Endothelial cell of umbilical vein (primary cell): ENCODE measurements at regions not wholly inside any gene's neighbourhood (a gene's known extent, or its start where the extent isn't known, plus 50 kb on each side); places are given as distances from the start of the nearest gene placed in this dataset.

Experiments used
- BruUV-seq: library from RNA; stranded (reverse); fragments of 400-500 nt; replicated peaks from 2 replicates; lab custom pipeline; 2021; lab: Mats Ljungman, UMichigan
- CTCF ChIA-PET: fragments of 300-600, 350-600 bp; sonication (Branson Sonifier 250); formaldehyde crosslinking; loops from one replicate; lab custom pipeline; 2021; ENCODE audit warnings: antibody characterized with exemption, inconsistent platforms; lab: Charles Lee
- POLR2A ChIA-PET: fragments of 300-600, 350-600 bp; sonication (Branson Sonifier 250); formaldehyde crosslinking; loops from one replicate; lab custom pipeline; 2021; ENCODE audit warnings: antibody characterized with exemption, inconsistent platforms; lab: Charles Lee
- DNase-seq: peaks from one replicate; pipeline ENCODE4 v3.0.0-alpha.2; 2011; ENCODE audit warnings: low read depth, low spot score
- FAIRE-seq: peaks from 2 replicates; lab custom pipeline; 2011; peaks lifted over from hg19 to GRCh38; lab: Jason Lieb, UNC
- H2AFZ ChIP-seq: 2 replicates; pipeline ENCODE4 v1.6.0; 2012; ENCODE audit warnings: low read depth, low read length, control low read depth, inconsistent platforms
- H3K27ac ChIP-seq: 2 replicates; pipeline ENCODE4 v1.5.1; 2011; ENCODE audit warnings: low read depth, mild to moderate bottlenecking, control low read depth, low read length, moderate library complexity; ENCODE audit not compliant: insufficient read depth
- H3K27me3 ChIP-seq, 2 experiments: 2 replicates each; pipeline versions ENCODE4 v1.6.0 to v1.6.1; 2011; ENCODE audit warnings: low read length in 2 of 2, mixed read lengths in 1 of 2; ENCODE audit not compliant: control insufficient read depth in 2 of 2, insufficient read depth in 2 of 2
- H3K36me3 ChIP-seq, 2 experiments: 2 replicates in 1 of 2; 3 replicates in 1 of 2; pipeline ENCODE4 v1.5.1; 2011; ENCODE audit warnings: low read length in 2 of 2, mild to moderate bottlenecking in 1 of 2, moderate library complexity in 1 of 2; ENCODE audit not compliant: control insufficient read depth in 2 of 2, insufficient read depth in 2 of 2; ENCODE audit errors: extremely low read depth in 1 of 2
- H3K4me1 ChIP-seq: 3 replicates; pipeline ENCODE4 v1.5.1; 2011; ENCODE audit warnings: mild to moderate bottlenecking, low read length; ENCODE audit not compliant: control insufficient read depth, insufficient read depth; ENCODE audit errors: extremely low read depth
- H3K4me2 ChIP-seq: 2 replicates; pipeline ENCODE4 v1.6.1; 2011; ENCODE audit warnings: low read length, control low read depth, mixed read lengths; ENCODE audit not compliant: insufficient read depth
- H3K4me3 ChIP-seq, 3 experiments: fragments of 200-600 bp in 1 of 3; sonication (generic), shearing (Covaris generic) in 1 of 3; replicated peaks in 1 of 3; 2 replicates each; pipeline ENCODE4 v1.5.1; 2011 to 2016; ENCODE audit warnings: control low read depth in 3 of 3, low read length in 3 of 3, mild to moderate bottlenecking in 2 of 3, inconsistent platforms in 1 of 3, low read depth in 1 of 3, moderate library complexity in 1 of 3; ENCODE audit not compliant: insufficient read depth in 1 of 3
- H3K79me2 ChIP-seq: 2 replicates; pipeline ENCODE4 v1.6.0; 2012; ENCODE audit warnings: low read length, inconsistent platforms; ENCODE audit not compliant: control insufficient read depth, insufficient read depth
- H3K9ac ChIP-seq: replicated peaks from 2 replicates; pipeline ENCODE3; 2011; ENCODE audit warnings: low read length, control low read depth; ENCODE audit not compliant: insufficient read depth; ENCODE audit errors: extremely low read depth
- H3K9me1 ChIP-seq: replicated peaks from 3 replicates; pipeline ENCODE4 v1.6.0; 2011; ENCODE audit warnings: mild to moderate bottlenecking, low read length; ENCODE audit not compliant: control insufficient read depth, insufficient read depth; ENCODE audit errors: extremely low read depth
- H3K9me3 ChIP-seq: replicated peaks from 2 replicates; pipeline ENCODE4 v1.5.1; 2012; ENCODE audit warnings: low read length, inconsistent platforms; ENCODE audit not compliant: control insufficient read depth, insufficient read depth
- H4K20me1 ChIP-seq: replicated peaks from 2 replicates; pipeline ENCODE3; 2011; ENCODE audit warnings: mild to moderate bottlenecking, low read length; ENCODE audit not compliant: control insufficient read depth, insufficient read depth; ENCODE audit errors: extremely low read depth
- CTCF ChIP-seq, 2 donors: IDR thresholded peaks; 1 replicate in 1 of 2; 2 replicates in 1 of 2; pipeline ENCODE4 v1.5.1; 2011; ENCODE audit warnings: low read length in 2 of 2, mild to moderate bottlenecking in 2 of 2, moderate library complexity in 2 of 2, control low read depth in 1 of 2, inconsistent platforms in 1 of 2, low read depth in 1 of 2; ENCODE audit not compliant: insufficient read depth in 1 of 2; ENCODE audit errors: extremely low read depth in 1 of 2
- EZH2 ChIP-seq: IDR thresholded peaks from 2 replicates; pipeline ENCODE4 v1.6.1; 2012; ENCODE audit warnings: borderline replicate concordance, low read depth, mild to moderate bottlenecking, moderate library complexity, low read length, inconsistent platforms; ENCODE audit not compliant: severe bottlenecking
- FOS ChIP-seq: IDR thresholded peaks from 2 replicates; pipeline ENCODE4 v1.6.1; 2011; ENCODE audit warnings: mild to moderate bottlenecking, low read length, moderate library complexity, borderline replicate concordance; ENCODE audit not compliant: insufficient read depth
- GATA2 ChIP-seq: IDR thresholded peaks from 2 replicates; pipeline ENCODE4 v1.7.0; 2011; ENCODE audit warnings: low read depth, mild to moderate bottlenecking, moderate library complexity, mixed read lengths, low read length; ENCODE audit not compliant: insufficient read length, insufficient read depth
- JUN ChIP-seq: IDR thresholded peaks from 2 replicates; pipeline ENCODE4 v1.6.1; 2011; ENCODE audit warnings: borderline replicate concordance, low read depth; ENCODE audit not compliant: insufficient read length, insufficient read depth
- MAX ChIP-seq: IDR thresholded peaks from 2 replicates; pipeline ENCODE4 v1.6.1; 2011; ENCODE audit not compliant: insufficient read depth, insufficient read length
- MYC ChIP-seq: IDR thresholded peaks from one replicate; pipeline ENCODE4 v1.6.1; 2011; ENCODE audit warnings: mild to moderate bottlenecking, low read depth, low read length
- POLR2A ChIP-seq: IDR thresholded peaks from 2 replicates; pipeline ENCODE4 v1.6.1; 2012; ENCODE audit warnings: low read depth, mild to moderate bottlenecking, control low read depth, low read length
- POLR2AphosphoS5 ChIP-seq: IDR thresholded peaks from 2 replicates; pipeline ENCODE4 v1.6.1; 2012; ENCODE audit warnings: low read depth, mild to moderate bottlenecking, control low read depth, low read length, moderate library complexity; ENCODE audit not compliant: insufficient read depth
- dilution Hi-C: fragments of 300-500 bp; cut with MboI; formaldehyde crosslinking; loops from one replicate; pipeline ENCODE4 v1.15.0; 2019; ENCODE audit warnings: low sequenced_read_pairs; ENCODE audit not compliant: extremely low pct_ligation_motif_present
- intact Hi-C: fragments of 100-400 bp; cut with micrococcal nuclease; formaldehyde crosslinking; loops from one replicate; pipeline ENCODE4 v1.10.0; 2022

GRCh38 chr1:5576011-5576672 lies 416.1 kb downstream of the NPHP4 start:
- no peaks in the 10 kb centered on the region for H3K9me3 ChIP-seq
- H3K36me3 ChIP-seq = no peaks in the 10 kb centered on the region
- TF ChIP-seq JUN = no peak
- TF ChIP-seq POLR2A = no peak
- no peak for TF ChIP-seq FOS
- no peak for TF ChIP-seq GATA2
- no peak for TF ChIP-seq MYC
- TF ChIP-seq EZH2 = no peak
- no peak for TF ChIP-seq CTCF (IDR thresholded peaks at IDR 0.05; ENCODE audit: extremely low read depth in 1 of 2, insufficient read depth in 1 of 2, low read depth in 1 of 2, low read length in 2 of 2)
- TF ChIP-seq MAX = no peak
- TF ChIP-seq POLR2AphosphoS5 = no peak
- intact Hi-C loops (no loop called here), dilution Hi-C loops (no loop called here)
- no peak overlapping the region for H3K9ac ChIP-seq
- H3K27ac ChIP-seq = no peak overlapping the region
- POLR2A ChIA-PET = no interaction called here
- CTCF ChIA-PET = no interaction called here
- no peaks in the 10 kb centered on the region for H4K20me1 ChIP-seq
- no peak overlapping the region for H3K4me2 ChIP-seq
- no TSS peak for BruUV-seq
- FAIRE-seq = no peak
- H3K9me1 ChIP-seq = no peaks in the 10 kb centered on the region
- H3K27me3 ChIP-seq = no peaks in the 10 kb centered on the region
- H3K4me3 ChIP-seq = no peak overlapping the region
- DNase-seq = no peak
- H3K79me2 ChIP-seq = no peaks in the 10 kb centered on the region
- no peak overlapping the region for H2AFZ ChIP-seq
- H3K4me1 ChIP-seq = no peaks in the 10 kb centered on the region
